Neural cell (in vitro differentiated cells): ENCODE measurements at regions not wholly inside any gene's neighbourhood (a gene's known extent, or its start where the extent isn't known, plus 50 kb on each side); places are given as distances from the start of the nearest gene placed in this dataset.

Experiments used
- H2AFZ ChIP-seq: fragments of 200-600, 300-800 bp; sonication (generic), shearing (Covaris generic); 2 replicates; pipeline ENCODE4 v1.6.0; 2014; ENCODE audit warnings: low read depth, mild to moderate bottlenecking, antibody characterized with exemption, low read length, moderate library complexity
- H3F3A ChIP-seq: fragments of 200-600 bp; shearing (Covaris generic); 2 replicates; pipeline ENCODE4 v1.6.1; 2016; ENCODE audit warnings: mild to moderate bottlenecking, moderate library complexity, mixed read lengths, antibody characterized with exemption, low read length; ENCODE audit not compliant: insufficient read depth, poor library complexity, severe bottlenecking
- H3K27ac ChIP-seq: fragments of 200-600, 300-800 bp; sonication (generic), shearing (Covaris generic); 2 replicates; pipeline ENCODE4 v1.5.1; 2014; ENCODE audit warnings: mild to moderate bottlenecking, low read length, moderate library complexity
- H3K27me3 ChIP-seq: fragments of 300-800, 200-600 bp; sonication (generic), shearing (Covaris generic); 2 replicates; pipeline ENCODE4 v1.6.0; 2014; ENCODE audit warnings: mild to moderate bottlenecking, low read depth, low read length, moderate library complexity; ENCODE audit not compliant: insufficient read depth
- H3K36me3 ChIP-seq: fragments of 300-800, 200-600 bp; sonication (generic), shearing (Covaris generic); 2 replicates; pipeline ENCODE4 v1.5.1; 2014; ENCODE audit warnings: mild to moderate bottlenecking, antibody characterized with exemption, low read length, moderate library complexity; ENCODE audit not compliant: insufficient read depth
- H3K4me2 ChIP-seq: fragments of 300-800, 200-600 bp; sonication (generic), shearing (Covaris generic); 2 replicates; pipeline ENCODE4 v1.6.0; 2014; ENCODE audit warnings: mild to moderate bottlenecking, low read length
- H3K4me3 ChIP-seq: fragments of 300-800, 200-600 bp; sonication (generic), shearing (Covaris generic); 2 replicates; pipeline ENCODE4 v1.5.1; 2014; ENCODE audit warnings: mild to moderate bottlenecking, low read length, moderate library complexity
- H3K79me2 ChIP-seq: fragments of 200-600 bp; shearing (Covaris generic); replicated peaks from 2 replicates; pipeline ENCODE4 v1.6.0; 2014; ENCODE audit warnings: mild to moderate bottlenecking, low read length, moderate library complexity; ENCODE audit not compliant: insufficient read depth
- H3K9ac ChIP-seq: fragments of 300-800, 200-600 bp; sonication (generic), shearing (Covaris generic); 2 replicates; pipeline ENCODE4 v1.6.1; 2016; ENCODE audit warnings: mild to moderate bottlenecking, low read length, mixed read lengths
- H3K9me2 ChIP-seq: fragments of 200-600 bp; shearing (Covaris generic); 2 replicates; pipeline ENCODE4 v1.6.1; 2016; ENCODE audit warnings: mild to moderate bottlenecking, low read length, mixed read lengths; ENCODE audit not compliant: insufficient read depth
- H3K9me3 ChIP-seq: fragments of 200-600, 300-800 bp; sonication (generic), shearing (Covaris generic); 2 replicates; pipeline ENCODE4 v1.6.1; 2016; ENCODE audit warnings: mild to moderate bottlenecking, mixed run types, low read length, moderate library complexity, mixed read lengths
- H4K20me1 ChIP-seq: fragments of 200-600 bp; shearing (Covaris generic); 2 replicates; pipeline ENCODE4 v1.6.1; 2016; ENCODE audit warnings: mild to moderate bottlenecking, mixed run types; ENCODE audit not compliant: insufficient read depth
- CTCF ChIP-seq: fragments of 450-650 bp; IDR thresholded peaks from 2 replicates; pipeline ENCODE4 v1.5.1; 2014; ENCODE audit warnings: antibody characterized with exemption, mild to moderate bottlenecking, moderate library complexity; ENCODE audit not compliant: poor library complexity, severe bottlenecking
- EP300 ChIP-seq: fragments of 450-650 bp; conservative IDR thresholded peaks from 2 replicates; pipeline ENCODE4 v1.6.1; 2014; ENCODE audit warnings: antibody characterized with exemption, mild to moderate bottlenecking, moderate library complexity; ENCODE audit not compliant: poor library complexity, severe bottlenecking
- EZH2 ChIP-seq: fragments of 200-600, 300-800 bp; shearing (Covaris generic), sonication (generic); IDR thresholded peaks from 2 replicates; pipeline ENCODE4 v1.6.1; 2014; ENCODE audit warnings: antibody characterized with exemption, low read length, borderline replicate concordance, mild to moderate bottlenecking; ENCODE audit not compliant: insufficient read depth, poor library complexity, severe bottlenecking
- MXI1 ChIP-seq: fragments of 450-650 bp; conservative IDR thresholded peaks from 2 replicates; pipeline ENCODE4 v1.6.1; 2014; ENCODE audit warnings: antibody characterized with exemption, mild to moderate bottlenecking; ENCODE audit not compliant: poor library complexity, severe bottlenecking
- POLR2AphosphoS5 ChIP-seq: IDR thresholded peaks from 2 replicates; pipeline ENCODE4 v1.6.1; 2012
- RAD21 ChIP-seq: fragments of 450-650 bp; conservative IDR thresholded peaks from 2 replicates; pipeline ENCODE4 v1.6.1; 2014; ENCODE audit warnings: antibody characterized with exemption, mild to moderate bottlenecking, moderate library complexity
- REST ChIP-seq: IDR thresholded peaks from 2 replicates; pipeline ENCODE4 v1.6.1; 2012; ENCODE audit warnings: borderline replicate concordance
- SMC3 ChIP-seq: fragments of 450-650 bp; conservative IDR thresholded peaks from 2 replicates; pipeline ENCODE4 v1.6.1; 2014; ENCODE audit warnings: antibody characterized with exemption, mild to moderate bottlenecking, moderate library complexity; ENCODE audit not compliant: poor library complexity
- TAF1 ChIP-seq: IDR thresholded peaks from 2 replicates; pipeline ENCODE4 v1.6.1; 2012; ENCODE audit warnings: low read depth

- TF ChIP-seq EZH2, result no peak
- no peak for TF ChIP-seq EP300
These were observed 152.4 kb upstream of the ZC3H12C start (continued) for GRCh38 chr11:109940816-109941215.

- H4K20me1 ChIP-seq, result no peaks in the 10 kb centered on the region
- H3F3A ChIP-seq, result no peaks in the 10 kb centered on the region
- no peaks in the 10 kb centered on the region for H3K9me3 ChIP-seq
- no peak overlapping the region for H3K9ac ChIP-seq
- no peaks in the 10 kb centered on the region for H3K9me2 ChIP-seq
- H3K27ac ChIP-seq, result no peak overlapping the region
- no peak overlapping the region for H3K4me2 ChIP-seq
- TF ChIP-seq POLR2AphosphoS5 (no peak), CTCF (no peak), REST (no peak), MXI1 (no peak), TAF1 (no peak), EZH2 (no peak)
- no peak overlapping the region for H3K4me3 ChIP-seq
- no peaks in the 10 kb centered on the region for H3K27me3 ChIP-seq
- H3K36me3 ChIP-seq, result no peaks in the 10 kb centered on the region
- no peaks in the 10 kb centered on the region for H3K79me2 ChIP-seq
- no peak overlapping the region for H2AFZ ChIP-seq
These were observed 147.4 kb upstream of the ZC3H12C start for GRCh38 chr11:109945626-109946321.

- H3K27ac ChIP-seq, result no peak overlapping the region
- H3K9ac ChIP-seq, result no peak overlapping the region
- H3K36me3 ChIP-seq, result no peaks in the 10 kb centered on the region
- no peak overlapping the region for H2AFZ ChIP-seq
- TF ChIP-seq SMC3 (peak; percentile 97), MXI1 (no peak), CTCF (peak; percentile 97), EP300 (no peak), REST (no peak), TAF1 (no peak), EZH2 (no peak), POLR2AphosphoS5 (peak; percentile 38), RAD21 (peak; percentile 98)
- no peaks in the 10 kb centered on the region for H4K20me1 ChIP-seq
- no peaks in the 10 kb centered on the region for H3K79me2 ChIP-seq
- no peaks in the 10 kb centered on the region for H3F3A ChIP-seq
- no peaks in the 10 kb centered on the region for H3K27me3 ChIP-seq
- H3K4me3 ChIP-seq, result peak overlapping the region; percentile 46
- no peaks in the 10 kb centered on the region for H3K9me2 ChIP-seq
- H3K9me3 ChIP-seq, result no peaks in the 10 kb centered on the region
- H3K4me2 ChIP-seq, result no peak overlapping the region
These were observed 146.8 kb upstream of the ZC3H12C start for GRCh38 chr11:109946322-109946846.
